ENCODE measurements at regions not wholly inside any gene's neighbourhood (a gene's known extent, or its start where the extent isn't known, plus 50 kb on each side); places are given as distances from the start of the nearest gene placed in this dataset.
A peak's percentile ranks its signal among the peaks of the same experiment; 100 is the strongest.

GRCh38 chr12:13282861-13283260 lies 86.3 kb downstream of the EMP1 start:
- ATAC-seq, result no peak
- TF ChIP-seq CTCF (IDR thresholded peaks at IDR 0.05), result no peak
- 75 to 88% (median 80%) methylated on average over 2 of the region's 2 CpGs for WGBS, 3 donors

DNA sequence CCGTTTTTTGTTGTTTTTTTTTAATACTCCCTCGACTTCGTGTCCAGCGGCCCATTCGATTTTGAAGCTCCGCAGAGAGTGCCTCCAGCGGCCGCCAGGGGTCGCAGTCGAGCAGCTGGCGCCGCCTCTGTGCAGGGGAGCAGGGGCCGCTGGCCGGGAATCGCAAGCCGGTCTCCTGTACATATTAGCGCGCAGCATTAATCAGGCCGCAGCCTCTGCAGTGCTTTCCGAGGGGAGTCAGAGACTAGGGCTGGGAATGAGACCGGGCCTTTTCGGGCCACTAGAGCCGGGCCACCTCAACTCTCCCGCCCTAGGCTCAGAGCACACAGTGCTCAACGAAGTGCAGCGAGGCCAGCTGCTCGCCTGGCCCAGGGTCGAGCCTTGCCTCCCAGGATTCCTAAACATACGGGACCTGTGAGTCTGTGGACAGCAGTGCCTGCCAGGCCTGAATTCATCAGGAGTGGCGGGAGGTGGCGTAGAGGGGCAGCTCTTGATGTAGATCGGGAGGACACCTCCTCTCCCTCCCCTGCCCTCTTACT lies 81.8 kb downstream of the EMP1 start:
- WGBS, 3 donors, result 13 to 20% (median 15%) methylated on average over 30 to 32 of the region's 32 CpGs
- Histone ChIP-seq H3K4me1 (no peaks in the 10 kb centered on the region), H3K27ac (no peak overlapping the region), H3K27me3 (ENCODE audit: insufficient read depth in 3 of 3, low read length in 2 of 3) (peaks cover 0 to 36% (median 2%) of the 10 kb centered on the region in 3 donors), H3K9me3 (no peaks in the 10 kb centered on the region), H3K4me3 (peak overlapping the region; percentile 44), H3K36me3 (ENCODE audit: insufficient read depth in 1 of 2, low read depth in 1 of 2) (no peaks in the 10 kb centered on the region)
- intact Hi-C loops (cut with DNase I), result loop anchor here (2.0 to 10.0 kb wide), 4 partner anchors 256 to 889 kb away; no protein-coding TSS in a partner anchor
- DNase-seq (peak; percentile 69 to 81), ATAC-seq (peak; percentile 82 to 98 (median 92))
- TF ChIP-seq CTCF (IDR thresholded peaks at IDR 0.05), result peak; percentile 97

More at GRCh38 chr12:13282861-13283260, 86.3 kb downstream of the EMP1 start:
- H3K4me3 ChIP-seq, result no peak overlapping the region
- DNase-seq, result no peak
- H3K27me3 ChIP-seq (ENCODE audit: insufficient read depth in 3 of 3, low read length in 2 of 3), result peaks cover 0 to 9% (median 0%) of the 10 kb centered on the region in 3 donors
- no peaks in the 10 kb centered on the region for H3K36me3 ChIP-seq (ENCODE audit: insufficient read depth in 1 of 2, low read depth in 1 of 2)
- H3K27ac ChIP-seq, result no peak overlapping the region
- H3K9me3 ChIP-seq, result no peaks in the 10 kb centered on the region
- no peaks in the 10 kb centered on the region for H3K4me1 ChIP-seq
- intact Hi-C loops (cut with DNase I), result loop anchor here in 1 of 2 donors (10.0 kb wide), 1 partner anchor 252 kb away; no protein-coding TSS in a partner anchor

DNA sequence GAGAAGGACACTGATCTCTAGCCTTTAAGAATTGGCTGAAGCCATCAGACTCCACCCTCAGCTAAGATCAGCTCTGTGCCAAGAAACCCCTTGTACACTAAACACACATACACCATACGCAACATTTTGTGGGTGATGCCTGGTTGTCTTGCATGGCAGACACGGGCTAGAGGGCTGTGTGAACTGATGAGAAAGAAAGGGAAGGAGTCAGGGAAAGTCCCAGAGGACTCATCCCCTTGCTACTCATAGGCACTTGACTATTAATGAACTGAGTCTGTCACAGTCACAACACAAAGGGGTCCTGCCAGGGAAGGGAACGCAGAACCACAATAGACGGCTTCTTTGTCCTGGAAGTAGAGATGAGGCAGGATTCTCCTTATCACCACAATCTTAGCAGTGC lies 80.8 kb downstream of the EMP1 start:
- WGBS, 3 donors, result 90 to 93% (median 92%) methylated on average over 4 of the region's 4 CpGs
- peaks cover 0 to 36% (median 2%) of the 10 kb centered on the region in 3 donors for H3K27me3 ChIP-seq (ENCODE audit: insufficient read depth in 3 of 3, low read length in 2 of 3)

DNA sequence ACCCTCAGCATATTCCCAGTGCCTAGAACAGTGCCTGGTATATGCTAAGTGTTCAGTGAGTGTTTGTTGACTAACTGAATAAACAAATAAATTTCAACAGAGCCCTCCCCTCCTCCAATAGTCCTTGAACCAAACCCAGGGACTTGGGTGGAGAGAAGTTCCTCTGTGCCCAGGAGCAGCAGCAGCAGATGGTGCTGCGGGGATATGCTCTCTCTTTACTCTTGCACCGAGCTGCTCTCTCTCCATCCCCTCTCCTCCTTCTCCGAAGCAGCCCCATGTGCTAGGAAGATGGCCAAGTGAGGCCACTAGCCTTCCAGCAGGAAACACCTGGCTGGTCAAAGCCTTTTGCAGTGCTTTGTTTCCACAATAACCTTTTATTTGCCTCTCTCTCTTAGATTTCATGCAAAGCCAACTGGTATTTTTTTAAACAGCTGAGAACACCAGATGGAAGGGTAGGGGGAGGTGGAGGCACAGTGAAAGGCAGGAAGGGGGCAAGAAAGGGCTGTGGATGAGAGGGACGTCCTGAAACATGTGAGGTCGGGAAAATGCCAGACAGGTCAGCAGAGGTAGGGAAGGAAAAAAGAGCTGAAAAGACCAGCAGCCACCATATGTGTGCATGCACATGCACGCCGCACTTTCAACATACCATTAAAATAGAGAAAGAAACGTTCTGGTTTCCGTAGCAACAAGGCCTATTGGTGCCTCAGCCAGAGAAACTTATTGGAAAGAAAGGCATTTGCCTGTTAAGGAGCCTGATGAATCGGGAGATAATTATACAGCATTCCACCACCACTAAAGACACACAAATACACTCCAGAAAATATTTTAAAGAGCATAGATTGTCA lies 78.9 kb downstream of the EMP1 start:
- H3K4me1 ChIP-seq, result no peaks in the 10 kb centered on the region
- ATAC-seq, result no peak
- H3K36me3 ChIP-seq (ENCODE audit: insufficient read depth in 1 of 2, low read depth in 1 of 2), result no peaks in the 10 kb centered on the region
- 46 to 53% (median 52%) methylated on average over 10 of the region's 10 CpGs for WGBS, 3 donors
- no peak for TF ChIP-seq CTCF (IDR thresholded peaks at IDR 0.05)
- DNase-seq, result no peak
- H3K27ac ChIP-seq, result no peak overlapping the region
- no peak overlapping the region for H3K4me3 ChIP-seq
- peaks cover 0 to 29% (median 2%) of the 10 kb centered on the region in 3 donors for H3K27me3 ChIP-seq (ENCODE audit: insufficient read depth in 3 of 3, low read length in 2 of 3)
- H3K9me3 ChIP-seq, result no peaks in the 10 kb centered on the region
- intact Hi-C loops (cut with DNase I), result loop anchor here (5.0 to 10.0 kb wide), 3 partner anchors 382 to 892 kb away; no protein-coding TSS in a partner anchor

More for the DNA sequence above, 80.8 kb downstream of the EMP1 start:
- DNase-seq, result no peak
- no peak for TF ChIP-seq CTCF (IDR thresholded peaks at IDR 0.05)
- Histone ChIP-seq H3K9me3 (no peaks in the 10 kb centered on the region), H3K36me3 (ENCODE audit: insufficient read depth in 1 of 2, low read depth in 1 of 2) (no peaks in the 10 kb centered on the region), H3K4me1 (no peaks in the 10 kb centered on the region), H3K4me3 (no peak overlapping the region), H3K27ac (no peak overlapping the region)
- intact Hi-C loops (cut with DNase I), result loop anchor here (5.0 to 10.0 kb wide), 3 partner anchors 380 to 890 kb away; no protein-coding TSS in a partner anchor
- ATAC-seq, result no peak
